Hematopoietic multipotent progenitor cell treated with erythropoietin and hydrocortisone succinate and interleukin-3 and kit ligand, for 17 days (in vitro differentiated cells): ENCODE measurements at regions not wholly inside any gene's neighbourhood (a gene's known extent, or its start where the extent isn't known, plus 50 kb on each side); places are given as distances from the start of the nearest gene placed in this dataset.

ENCODE experiments used
- DNase-seq: peaks from one replicate; pipeline ENCODE4 v3.0.0-alpha.2; 2015; ENCODE audit warnings: low spot score

DNA sequence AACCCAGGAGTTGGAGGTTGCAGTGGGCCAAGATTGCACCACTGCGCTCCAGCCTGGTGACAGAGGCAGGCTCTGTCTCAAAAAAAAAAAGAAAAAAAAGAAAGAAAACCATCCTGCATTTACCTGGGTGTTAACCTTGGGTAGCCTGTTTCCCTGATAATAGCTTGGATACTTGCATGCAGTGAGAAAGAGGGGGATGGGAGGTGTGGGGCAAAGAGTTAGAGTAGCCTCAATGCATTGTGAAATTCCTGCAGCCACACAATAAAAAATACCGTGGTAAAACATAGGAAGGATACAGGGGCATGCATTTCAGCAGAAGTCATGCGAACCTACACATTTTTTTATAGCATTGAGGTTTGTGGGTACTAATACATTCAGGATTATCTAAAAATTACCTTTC lies 76.6 kb upstream of the ZNF516 start:
- no peak for DNase-seq

GRCh38 chr18:76570856-76571255 lies 75.8 kb upstream of the ZNF516 start:
- DNase-seq: no peak

DNA sequence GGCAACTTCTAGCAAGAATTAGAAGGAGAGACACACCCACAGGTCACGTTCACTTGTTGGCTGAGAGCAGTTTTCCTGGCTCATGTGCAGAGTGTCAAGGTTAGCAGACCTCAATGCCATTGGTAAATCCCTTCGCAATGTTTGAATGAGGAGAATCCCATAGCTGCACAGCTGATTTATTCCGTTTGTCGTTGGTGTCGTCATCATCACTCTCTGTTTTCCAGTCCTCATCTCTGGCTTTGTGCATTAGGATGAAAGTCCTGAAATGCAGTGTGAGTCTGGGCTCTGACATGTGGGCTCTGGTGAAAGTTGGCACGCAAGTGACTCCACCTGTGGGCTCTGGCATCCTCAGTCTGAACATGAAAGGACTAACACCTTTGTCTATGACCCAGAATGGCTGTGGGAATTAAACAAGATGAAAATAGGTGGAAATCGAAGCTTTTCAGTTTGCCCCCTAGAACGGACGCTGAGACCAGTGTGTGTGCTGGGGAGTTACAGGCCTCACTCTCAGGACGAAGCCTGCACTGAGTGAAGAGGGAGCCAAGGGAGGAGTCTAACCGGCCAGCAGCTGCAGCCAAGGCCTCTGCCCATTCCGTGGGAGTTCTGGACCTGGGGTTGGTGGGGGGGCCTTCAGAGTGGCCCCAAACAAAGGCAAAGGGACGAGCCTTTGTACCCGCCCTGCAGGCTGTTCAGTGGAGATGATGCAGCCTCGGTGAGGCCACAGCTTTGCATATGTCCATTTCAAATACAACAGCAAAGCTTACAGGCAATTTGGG lies 74.8 kb upstream of the ZNF516 start:
- DNase-seq: no peak

GRCh38 chr18:76568731-76569130 lies 73.7 kb upstream of the ZNF516 start:
- DNase-seq: no peak

GRCh38 chr18:76567835-76568445 lies 72.9 kb upstream of the ZNF516 start:
- DNase-seq: no peak

GRCh38 chr18:76566987-76567386 lies 71.9 kb upstream of the ZNF516 start:
- no peak for DNase-seq

- DNase-seq: no peak
These were observed 70.5 kb upstream of the ZNF516 start for GRCh38 chr18:76565238-76566173.

GRCh38 chr18:76564655-76565237 lies 69.7 kb upstream of the ZNF516 start:
- DNase-seq: no peak

DNA sequence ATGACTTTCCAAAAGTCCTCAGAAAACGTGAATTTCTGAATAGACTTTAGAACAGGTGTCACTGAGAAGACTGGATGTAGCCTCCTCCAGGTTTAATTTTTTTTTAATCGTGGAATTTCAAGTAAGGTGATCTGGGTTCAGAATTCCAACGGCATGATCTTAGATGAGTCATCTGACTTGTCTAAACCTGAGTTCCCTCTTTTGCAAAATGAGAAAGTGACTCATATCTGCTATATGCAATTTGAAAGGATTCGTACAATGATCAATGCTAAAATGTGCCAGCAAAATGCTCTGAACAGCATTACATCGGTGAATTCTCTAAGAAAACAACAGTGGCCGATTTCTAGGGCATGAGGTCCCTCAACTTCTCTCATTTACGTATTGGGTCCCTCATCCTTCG lies 69.1 kb upstream of the ZNF516 start:
- no peak for DNase-seq

GRCh38 chr18:76562286-76563122 lies 67.5 kb upstream of the ZNF516 start:
- DNase-seq: no peak

GRCh38 chr18:76558881-76559667 lies 64.0 kb upstream of the ZNF516 start:
- DNase-seq: no peak

- DNase-seq: no peak
These were observed 62.1 kb upstream of the ZNF516 start for GRCh38 chr18:76557026-76557575.

DNA sequence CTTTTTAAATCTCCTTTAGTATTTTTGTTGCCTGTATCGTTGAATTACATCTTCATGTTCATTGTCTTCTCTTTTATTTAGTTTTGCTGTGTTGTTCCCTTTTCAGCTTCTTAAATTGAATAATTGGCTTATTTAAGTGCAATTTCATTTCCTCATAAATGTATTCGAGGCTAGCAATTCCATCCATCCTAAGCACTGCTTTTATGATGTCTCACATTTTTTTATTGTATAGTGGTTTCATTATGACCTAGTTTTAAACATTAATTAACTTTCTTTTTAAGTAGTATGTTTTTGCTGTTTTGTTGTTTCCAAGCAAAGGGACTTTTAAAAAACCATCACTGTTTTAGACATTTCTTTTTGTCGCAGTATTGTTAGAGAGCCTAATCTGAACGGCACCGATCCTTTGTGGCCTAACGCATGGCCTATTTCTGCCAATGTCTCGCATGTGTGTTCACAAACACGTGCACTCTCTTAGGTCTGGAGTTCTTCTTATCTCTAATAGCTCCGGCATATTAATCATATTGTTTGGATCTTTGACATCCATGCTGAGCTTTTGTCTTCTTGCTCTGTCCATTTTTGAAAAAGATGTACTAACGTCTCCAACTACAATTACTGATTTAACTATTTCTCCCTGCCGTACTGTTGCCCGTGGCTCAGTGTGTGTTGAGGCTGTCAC lies 59.6 kb upstream of the ZNF516 start:
- no peak for DNase-seq

GRCh38 chr18:76553715-76554546 lies 58.9 kb upstream of the ZNF516 start:
- DNase-seq: no peak

- no peak for DNase-seq
These were observed 53.5 kb upstream of the ZNF516 start for GRCh38 chr18:76548541-76548940.

- DNase-seq: no peak
These were observed 52.3 kb upstream of the ZNF516 start for GRCh38 chr18:76547296-76547695.

- DNase-seq: no peak
These were observed 51.4 kb upstream of the ZNF516 start for GRCh38 chr18:76546436-76546835.

GRCh38 chr18:76546088-76546435 lies 51.0 kb upstream of the ZNF516 start:
- DNase-seq: no peak
